Tibial artery (tissue), 4 donors: ENCODE measurements at regions not wholly inside any gene's neighbourhood (a gene's known extent, or its start where the extent isn't known, plus 50 kb on each side); places are given as distances from the start of the nearest gene placed in this dataset.

Experiments used
- DNase-seq, 2 donors: peaks; one replicate each; pipeline ENCODE4 v3.0.0-alpha.2; 2019
- H3K27ac ChIP-seq, 2 donors: fragments of 200-600 bp; sonication (generic) in 1 of 2; 1 replicate in 1 of 2; 2 replicates in 1 of 2; pipeline ENCODE4 v1.5.1; 2018 to 2019; ENCODE audit warnings: mild to moderate bottlenecking in 1 of 2
- H3K27me3 ChIP-seq, 2 donors: fragments of 200-600 bp; sonication (generic) in 1 of 2; one replicate each; pipeline versions ENCODE4 v1.5.1 to v1.6.0; 2016 to 2019
- H3K36me3 ChIP-seq, 3 donors: fragments of 200-600 bp; sonication (generic) in 2 of 3; one replicate each; pipeline ENCODE4 v1.5.1; 2016 to 2019; ENCODE audit warnings: mild to moderate bottlenecking in 2 of 3
- H3K4me1 ChIP-seq, 4 donors: fragments of 200-600 bp; sonication (generic) in 2 of 4; 1 replicate in 3 of 4; 2 replicates in 1 of 4; pipeline ENCODE4 v1.5.1; 2016 to 2019
- H3K4me3 ChIP-seq, 2 donors: fragments of 200-600 bp; sonication (generic) in 1 of 2; 1 replicate in 1 of 2; 2 replicates in 1 of 2; pipeline ENCODE4 v1.5.1; 2018 to 2019; ENCODE audit warnings: mild to moderate bottlenecking in 2 of 2
- H3K9me3 ChIP-seq, 3 donors: fragments of 200-600 bp; sonication (generic) in 1 of 3; one replicate each; pipeline ENCODE4 v1.5.1; 2016 to 2019
- CTCF ChIP-seq, 2 experiments: fragments of 200-600 bp in 1 of 2; fragments of 450-650 bp in 1 of 2; IDR thresholded peaks; one replicate each; pipeline ENCODE4 v1.5.1; 2017 to 2019; ENCODE audit warnings: antibody characterized with exemption in 2 of 2, mild to moderate bottlenecking in 1 of 2, moderate library complexity in 1 of 2
- intact Hi-C: fragments of 100-400 bp; cut with DNase I; formaldehyde crosslinking; loops from one replicate; pipeline ENCODE4 v1.15.0; 2023; ENCODE audit warnings: low total_unique reads

GRCh38 chr19:13712767-13713201, 51.5 kb upstream of the MRI1 start:
- intact Hi-C loops: no loop called here
- Histone ChIP-seq H3K36me3 (no peaks in the 10 kb centered on the region), H3K27me3 (peaks cover 0 to 9% of the 10 kb centered on the region in 2 donors), H3K4me1 (peaks cover 0 to 7% (median 4%) of the 10 kb centered on the region in 4 donors), H3K27ac (no peak overlapping the region), H3K4me3 (no peak overlapping the region), H3K9me3 (no peaks in the 10 kb centered on the region)
- DNase-seq: no peak
- no peak for TF ChIP-seq CTCF (IDR thresholded peaks at IDR 0.05)

- DNase-seq: no peak
- H3K27me3 ChIP-seq: peaks cover 0 to 8% of the 10 kb centered on the region in 2 donors
- H3K27ac ChIP-seq: no peak overlapping the region
- H3K4me3 ChIP-seq: no peak overlapping the region
- H3K36me3 ChIP-seq: no peaks in the 10 kb centered on the region
- peaks cover 0 to 11% (median 4%) of the 10 kb centered on the region in 4 donors for H3K4me1 ChIP-seq
- peaks cover 0 to 10% (median 0%) of the 10 kb centered on the region in 3 donors for H3K9me3 ChIP-seq
- no peak for TF ChIP-seq CTCF (IDR thresholded peaks at IDR 0.05)
- intact Hi-C loops: no loop called here
Observed at GRCh38 chr19:13707915-13708314, 56.4 kb upstream of the MRI1 start.

GRCh38 chr19:13705928-13706447, 58.3 kb upstream of the MRI1 start:
- TF ChIP-seq CTCF (IDR thresholded peaks at IDR 0.05): no peak
- H3K36me3 ChIP-seq: no peaks in the 10 kb centered on the region
- peaks cover 0 to 7% of the 10 kb centered on the region in 2 donors for H3K27me3 ChIP-seq
- no peak overlapping the region for H3K27ac ChIP-seq
- H3K4me1 ChIP-seq: peaks cover 0 to 11% (median 5%) of the 10 kb centered on the region in 4 donors
- intact Hi-C loops: no loop called here
- peaks cover 0 to 15% (median 0%) of the 10 kb centered on the region in 3 donors for H3K9me3 ChIP-seq
- DNase-seq: no peak
- H3K4me3 ChIP-seq: no peak overlapping the region

- no peak overlapping the region for H3K27ac ChIP-seq
- H3K27me3 ChIP-seq: peaks cover 0 to 7% of the 10 kb centered on the region in 2 donors
- no peaks in the 10 kb centered on the region for H3K36me3 ChIP-seq
- H3K9me3 ChIP-seq: peaks cover 0 to 15% (median 0%) of the 10 kb centered on the region in 3 donors
- H3K4me1 ChIP-seq: peaks cover 0 to 18% (median 6%) of the 10 kb centered on the region in 4 donors
- TF ChIP-seq CTCF (IDR thresholded peaks at IDR 0.05): no peak
- DNase-seq: no peak
- no peak overlapping the region for H3K4me3 ChIP-seq
- intact Hi-C loops: no loop called here
Observed at GRCh38 chr19:13705201-13705600, 59.1 kb upstream of the MRI1 start.

- Histone ChIP-seq H3K9me3 (peaks cover 0 to 15% (median 0%) of the 10 kb centered on the region in 3 donors), H3K27me3 (peaks cover 0 to 10% of the 10 kb centered on the region in 2 donors), H3K27ac (no peak overlapping the region), H3K4me3 (no peak overlapping the region), H3K36me3 (no peaks in the 10 kb centered on the region), H3K4me1 (peaks cover 0 to 11% (median 0%) of the 10 kb centered on the region in 4 donors)
- intact Hi-C loops: no loop called here
- no peak for DNase-seq
- TF ChIP-seq CTCF (IDR thresholded peaks at IDR 0.05): no peak
Observed at GRCh38 chr19:13701624-13702023, 62.7 kb upstream of the MRI1 start.
